ENCODE measurements at regions not wholly inside any gene's neighbourhood (a gene's known extent, or its start where the extent isn't known, plus 50 kb on each side); places are given as distances from the start of the nearest gene placed in this dataset.

DNA sequence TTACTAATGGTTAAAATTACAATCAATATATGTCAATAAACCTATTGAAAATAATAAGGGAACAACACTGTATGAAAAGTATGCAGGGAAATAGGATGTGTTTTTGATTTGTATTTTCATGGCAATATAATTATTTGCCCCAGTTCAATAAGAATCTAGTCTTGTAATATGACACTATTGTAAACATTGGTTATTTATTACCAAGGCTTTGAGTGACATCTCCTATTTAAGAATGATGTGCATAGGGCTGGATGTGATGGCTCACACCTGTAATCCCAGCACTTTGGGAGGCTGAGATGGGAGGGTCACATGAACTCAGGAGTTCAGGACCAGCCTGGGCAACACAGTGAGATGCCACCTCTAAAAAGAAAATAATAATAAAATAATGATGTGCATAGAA is 78.6 kb upstream of the DTNBP1 start:
- no peak overlapping the region for H3K27ac Mint-ChIP-seq
- H3K36me3 Mint-ChIP-seq, result no peaks in the 10 kb centered on the region
- no peaks in the 10 kb centered on the region for H3K79me2 ChIP-seq (ENCODE audit: insufficient read depth, low read length)
- no peaks in the 10 kb centered on the region for H4K20me1 ChIP-seq (ENCODE audit: insufficient read depth, low read length)
- no peaks in the 10 kb centered on the region for H3K27me3 ChIP-seq (ENCODE audit: control insufficient read depth in 2 of 2, insufficient read depth in 2 of 2, low read length in 2 of 2)
- peaks cover 7 to 18% (median 10%) of the 10 kb centered on the region in 7 donors for H3K9me3 Mint-ChIP-seq
- no peak for DNase-seq
- peaks cover 3% of the 10 kb centered on the region for H3K4me1 Mint-ChIP-seq
- intact Hi-C loops (cut with micrococcal nuclease), result no loop called here
- no peaks in the 10 kb centered on the region for H3K4me1 ChIP-seq (ENCODE audit: control insufficient read depth in 1 of 2, insufficient read depth in 2 of 2, low read length in 2 of 2)
- H3K4me3 ChIP-seq (replicated peaks in 1 of 3; ENCODE audit: low read depth in 2 of 3, low read length in 3 of 3), result no peak overlapping the region
- H3K4me2 ChIP-seq (replicated peaks; ENCODE audit: extremely low read depth, low read length, poor library complexity, severe bottlenecking), result no peak overlapping the region
- H3K27ac ChIP-seq (ENCODE audit: low read depth in 1 of 2, low read length in 2 of 2), result no peak overlapping the region
- no peaks in the 10 kb centered on the region for H3K36me3 ChIP-seq (replicated peaks in 1 of 2; ENCODE audit: control insufficient read depth in 1 of 2, insufficient read depth in 2 of 2, low read length in 2 of 2)
- H3K9me3 ChIP-seq (replicated peaks in 1 of 2; ENCODE audit: control insufficient read depth in 1 of 2, insufficient read depth in 1 of 2, low read length in 2 of 2), result peaks cover 6 to 7% of the 10 kb centered on the region in 2 donors
- no peaks in the 10 kb centered on the region for H3K27me3 Mint-ChIP-seq (ENCODE audit: low read depth in 3 of 3)
- no peak for TF ChIP-seq CTCF (IDR thresholded peaks at IDR 0.05)
- H3K9ac ChIP-seq (ENCODE audit: insufficient read depth, low read length, poor library complexity, severe bottlenecking), result no peak overlapping the region
- no peak overlapping the region for H2AFZ ChIP-seq (ENCODE audit: insufficient read depth, low read depth, low read length, poor library complexity, severe bottlenecking)
- H3K4me3 Mint-ChIP-seq, result no peak overlapping the region

GRCh38 chr6:15739867-15740266 is 77.0 kb upstream of the DTNBP1 start:
- Histone ChIP-seq H3K4me2 (replicated peaks; ENCODE audit: extremely low read depth, low read length, poor library complexity, severe bottlenecking) (no peak overlapping the region), H3K4me1 (ENCODE audit: control insufficient read depth in 1 of 2, insufficient read depth in 2 of 2, low read length in 2 of 2) (no peaks in the 10 kb centered on the region), H3K79me2 (ENCODE audit: insufficient read depth, low read length) (no peaks in the 10 kb centered on the region), H3K9ac (ENCODE audit: insufficient read depth, low read length, poor library complexity, severe bottlenecking) (no peak overlapping the region), H3K27me3 (ENCODE audit: control insufficient read depth in 2 of 2, insufficient read depth in 2 of 2, low read length in 2 of 2) (no peaks in the 10 kb centered on the region), H3K9me3 (replicated peaks in 1 of 2; ENCODE audit: control insufficient read depth in 1 of 2, insufficient read depth in 1 of 2, low read length in 2 of 2) (peaks cover 2 to 3% of the 10 kb centered on the region in 2 donors), H3K36me3 (replicated peaks in 1 of 2; ENCODE audit: control insufficient read depth in 1 of 2, insufficient read depth in 2 of 2, low read length in 2 of 2) (no peaks in the 10 kb centered on the region), H4K20me1 (ENCODE audit: insufficient read depth, low read length) (no peaks in the 10 kb centered on the region), H3K4me3 (replicated peaks in 1 of 3; ENCODE audit: low read depth in 2 of 3, low read length in 3 of 3) (no peak overlapping the region), H2AFZ (ENCODE audit: insufficient read depth, low read depth, low read length, poor library complexity, severe bottlenecking) (peak overlapping the region; percentile 50), H3K27ac (ENCODE audit: low read depth in 1 of 2, low read length in 2 of 2) (no peak overlapping the region)
- no peak for DNase-seq
- H3K36me3 Mint-ChIP-seq, result no peaks in the 10 kb centered on the region
- no peaks in the 10 kb centered on the region for H3K27me3 Mint-ChIP-seq (ENCODE audit: low read depth in 3 of 3)
- H3K9me3 Mint-ChIP-seq, result peaks cover 4 to 9% (median 6%) of the 10 kb centered on the region in 7 donors
- WGBS (ENCODE audit: insufficient coverage), result 100% methylated on average over 2 of the region's 3 CpGs
- H3K4me1 Mint-ChIP-seq, result peaks cover 1% of the 10 kb centered on the region
- H3K27ac Mint-ChIP-seq, result no peak overlapping the region
- no peak overlapping the region for H3K4me3 Mint-ChIP-seq
- no peak for TF ChIP-seq CTCF (IDR thresholded peaks at IDR 0.05)
- intact Hi-C loops (cut with micrococcal nuclease), result no loop called here

Data from CD14-positive monocyte (primary cell).